HG02938 (cell line): ENCODE measurements at regions not wholly inside any gene's neighbourhood (a gene's known extent, or its start where the extent isn't known, plus 50 kb on each side); places are given as distances from the start of the nearest gene placed in this dataset.
"Not testable (repeated sequence)": the region's sequence is repeated elsewhere in the genome, so short reads cannot be mapped to it uniquely, and the experiment has no call there.

Experiments used
- ATAC-seq: cut with Tn5 transposase; IDR thresholded peaks from one replicate; pipeline ENCODE4 v1.9.1; 2021; ENCODE audit warnings: mild to moderate bottlenecking, moderate library complexity; ENCODE audit not compliant: unreplicated experiment

DNA sequence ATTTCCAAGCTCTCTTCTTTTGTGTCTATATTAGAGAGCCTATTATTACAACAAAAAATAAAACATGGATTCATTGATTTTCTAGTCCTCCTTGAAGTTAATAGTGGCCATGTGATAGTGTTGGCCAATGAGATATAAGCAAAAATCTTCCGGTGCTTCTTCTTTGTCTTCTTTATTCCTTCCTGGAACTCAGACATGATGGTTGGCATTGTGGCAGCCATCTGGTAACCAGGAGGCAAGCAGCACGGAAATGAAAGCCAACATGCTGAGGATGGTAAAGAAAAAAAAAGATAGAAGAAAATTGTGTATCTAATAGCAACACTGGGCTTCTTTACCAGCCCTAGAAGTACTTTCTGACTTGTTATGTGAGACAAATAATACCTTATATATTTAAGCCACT lies 50.8 kb upstream of the SEL1L start:
- ATAC-seq: no peak

DNA sequence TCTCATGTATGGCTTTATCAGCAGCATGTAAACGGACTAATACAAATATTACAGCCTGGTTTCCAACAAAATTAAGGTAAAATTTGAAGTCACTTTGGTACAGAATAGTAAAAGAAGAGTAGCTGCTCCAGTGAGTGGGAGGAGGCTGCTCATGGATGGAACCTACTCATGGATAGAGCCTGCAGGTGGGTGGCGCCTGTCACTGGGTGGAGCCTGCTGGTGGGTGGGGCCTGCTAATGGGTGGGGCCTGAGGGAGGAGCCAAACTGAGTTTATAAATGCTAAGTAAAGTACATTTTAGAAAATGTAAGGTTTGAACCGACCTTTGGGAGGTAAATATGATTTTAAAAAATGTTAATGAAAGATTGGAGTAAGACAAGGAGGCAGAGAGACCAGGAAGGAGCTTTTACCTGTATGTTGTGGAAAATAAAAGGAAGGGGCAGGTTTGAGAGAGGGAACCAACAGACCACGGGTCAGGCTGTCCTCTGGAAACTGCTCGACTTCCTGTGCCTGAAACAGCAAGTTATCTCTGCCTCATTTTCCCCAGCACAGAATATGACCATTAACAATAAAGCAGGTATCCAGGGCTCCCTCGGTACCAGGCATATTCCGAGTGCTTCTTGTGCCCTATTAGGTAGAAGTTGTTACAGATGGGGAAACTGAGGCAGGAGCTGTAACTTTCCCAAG lies 55.9 kb upstream of the SEL1L start:
- ATAC-seq: no peak

DNA sequence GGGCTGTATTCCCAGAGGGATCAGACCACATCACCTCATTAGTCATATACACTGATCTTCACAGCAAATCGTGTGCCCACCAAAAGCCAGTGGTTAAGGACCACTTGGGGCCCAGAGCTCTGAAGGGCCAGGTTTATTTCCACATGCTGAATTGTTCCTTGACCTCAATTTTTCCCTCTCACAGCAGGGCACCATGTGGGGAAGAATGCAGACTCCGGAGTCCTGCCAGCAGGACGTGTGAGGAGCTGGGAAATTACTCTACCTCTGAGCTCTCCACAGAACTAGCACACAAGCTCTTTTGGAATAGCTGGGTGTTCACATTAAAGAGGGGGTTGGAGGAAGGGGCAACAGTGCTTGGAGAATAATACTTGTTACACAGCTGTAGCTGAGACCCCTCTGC lies 57.6 kb upstream of the SEL1L start:
- no peak for ATAC-seq

DNA sequence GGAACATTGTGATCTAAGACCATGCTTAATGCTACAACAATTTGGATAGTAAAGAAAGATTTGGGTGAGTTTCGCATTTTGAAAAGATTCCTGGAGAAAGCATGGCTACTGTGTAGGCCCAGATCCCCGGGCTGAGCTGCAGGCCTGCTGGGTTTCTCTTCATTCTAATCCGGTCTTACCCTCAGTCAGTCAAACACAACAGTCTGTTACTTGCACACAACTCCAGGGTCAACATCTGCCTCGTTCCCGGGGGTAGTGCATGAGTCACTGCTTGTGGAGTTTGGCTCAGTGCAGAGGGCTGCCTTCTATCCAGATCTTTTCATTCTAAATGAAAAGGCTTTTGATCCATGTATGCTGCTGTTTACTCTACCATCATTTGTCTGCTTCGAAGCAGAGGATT lies 60.4 kb upstream of the SEL1L start:
- ATAC-seq: no peak

DNA sequence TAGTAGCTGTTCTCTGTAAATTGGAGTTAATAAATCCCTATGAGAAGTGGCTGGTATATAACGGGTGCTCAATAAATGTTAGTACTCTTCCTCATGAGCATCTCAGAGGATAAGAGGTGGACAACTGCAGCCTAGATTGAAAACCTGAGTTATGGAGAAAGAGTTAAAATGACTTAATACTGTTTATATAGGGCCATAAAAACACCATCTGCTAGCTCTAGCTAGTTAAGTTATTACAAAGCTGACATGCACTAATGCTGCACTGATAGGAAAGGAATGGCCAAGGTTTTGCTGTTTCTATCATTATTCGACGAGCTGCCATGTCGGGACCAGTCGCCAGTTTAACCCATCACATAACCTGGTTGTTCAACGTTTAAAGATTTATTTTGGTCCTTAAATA lies 72.0 kb upstream of the SEL1L start:
- no peak for ATAC-seq

DNA sequence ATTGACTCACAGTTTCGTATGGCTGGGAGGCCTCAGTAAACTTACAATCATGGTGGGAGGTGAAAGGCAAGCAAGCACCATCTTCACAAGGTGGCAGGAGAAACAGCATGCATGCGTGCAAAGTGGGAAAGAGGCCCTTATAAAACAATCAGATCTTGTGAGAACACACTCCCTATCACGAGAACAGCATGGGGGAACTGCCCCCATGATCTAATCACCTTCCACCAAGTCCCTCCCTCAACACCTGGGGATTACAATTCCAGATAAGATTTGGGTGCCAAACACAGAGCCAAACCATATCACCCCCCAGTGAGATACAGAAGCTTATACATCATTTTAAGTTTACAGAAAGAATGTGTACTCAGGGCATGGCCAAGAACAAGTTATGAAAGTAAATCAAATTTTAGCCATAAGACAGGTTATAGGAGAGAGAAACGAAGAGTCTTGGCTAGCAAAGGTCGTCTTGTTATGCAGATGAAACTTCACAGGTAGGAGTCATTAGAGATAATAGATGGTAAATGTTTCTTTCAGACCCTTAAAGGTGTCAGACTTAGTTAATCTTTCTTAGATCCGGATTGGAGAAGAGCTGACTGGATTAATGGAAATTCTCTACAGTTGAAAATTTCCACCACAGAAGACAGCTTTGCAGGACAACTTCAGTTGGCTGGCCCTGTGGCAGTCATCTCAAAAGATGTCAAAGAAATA lies 79.8 kb upstream of the SEL1L start:
- no peak for ATAC-seq

DNA sequence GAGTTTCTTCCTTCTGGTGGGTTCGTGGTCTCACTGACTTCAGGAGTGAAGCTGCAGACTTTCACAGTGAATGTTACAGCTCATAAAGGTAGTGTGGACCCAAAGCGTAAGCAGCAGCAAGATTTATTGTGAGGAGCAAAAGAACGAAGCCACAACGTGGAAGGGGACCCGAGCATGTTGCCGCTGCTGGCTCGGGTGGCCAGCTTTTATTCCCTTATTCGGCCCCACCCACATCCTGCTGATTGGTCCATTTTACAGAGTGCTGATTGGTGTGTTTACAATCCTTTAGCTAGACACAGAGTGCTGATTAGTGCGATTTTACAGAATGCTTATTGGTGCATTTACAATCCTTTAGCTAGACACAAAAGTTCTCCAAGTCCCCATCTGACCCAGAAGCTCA lies 80.6 kb upstream of the SEL1L start:
- ATAC-seq: not testable (repeated sequence)

DNA sequence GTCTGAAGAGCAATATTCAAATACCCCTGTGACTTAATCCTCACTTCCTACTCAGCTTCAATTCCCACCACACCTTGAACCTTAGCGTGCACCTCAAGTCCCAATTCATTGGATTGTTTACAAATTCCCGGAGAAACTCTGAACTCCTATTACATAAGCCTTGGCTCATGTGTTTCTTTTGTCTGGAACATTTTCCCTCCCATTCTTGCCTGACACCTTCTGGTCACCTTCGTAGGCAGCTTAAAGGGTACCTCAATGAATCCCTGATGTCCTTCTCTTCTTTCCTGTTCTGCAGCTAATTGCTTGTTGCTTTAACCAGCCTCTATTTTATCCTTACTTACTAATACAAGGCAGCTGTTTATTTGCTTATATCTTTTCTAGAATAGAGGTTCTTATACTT lies 85.0 kb upstream of the SEL1L start:
- no peak for ATAC-seq

DNA sequence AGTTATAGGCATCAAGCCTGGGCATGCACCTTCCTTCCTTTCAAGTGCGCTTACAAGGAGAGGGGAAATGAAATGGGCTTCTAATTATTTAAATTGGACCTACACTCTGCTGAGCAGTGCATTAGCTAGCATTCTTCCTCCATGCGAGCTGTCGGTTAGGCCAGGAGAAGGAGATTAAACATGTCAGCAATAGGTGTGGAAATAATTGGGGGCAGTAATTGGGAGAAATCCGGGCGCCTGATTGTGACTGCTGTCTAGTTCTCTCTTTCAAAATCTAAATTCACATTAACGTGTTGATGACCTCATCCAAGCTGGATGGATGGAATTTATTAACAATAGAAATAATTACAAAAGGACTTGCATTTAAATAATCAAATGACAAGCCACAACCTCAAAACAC lies 86.2 kb upstream of the SEL1L start:
- ATAC-seq: no peak

DNA sequence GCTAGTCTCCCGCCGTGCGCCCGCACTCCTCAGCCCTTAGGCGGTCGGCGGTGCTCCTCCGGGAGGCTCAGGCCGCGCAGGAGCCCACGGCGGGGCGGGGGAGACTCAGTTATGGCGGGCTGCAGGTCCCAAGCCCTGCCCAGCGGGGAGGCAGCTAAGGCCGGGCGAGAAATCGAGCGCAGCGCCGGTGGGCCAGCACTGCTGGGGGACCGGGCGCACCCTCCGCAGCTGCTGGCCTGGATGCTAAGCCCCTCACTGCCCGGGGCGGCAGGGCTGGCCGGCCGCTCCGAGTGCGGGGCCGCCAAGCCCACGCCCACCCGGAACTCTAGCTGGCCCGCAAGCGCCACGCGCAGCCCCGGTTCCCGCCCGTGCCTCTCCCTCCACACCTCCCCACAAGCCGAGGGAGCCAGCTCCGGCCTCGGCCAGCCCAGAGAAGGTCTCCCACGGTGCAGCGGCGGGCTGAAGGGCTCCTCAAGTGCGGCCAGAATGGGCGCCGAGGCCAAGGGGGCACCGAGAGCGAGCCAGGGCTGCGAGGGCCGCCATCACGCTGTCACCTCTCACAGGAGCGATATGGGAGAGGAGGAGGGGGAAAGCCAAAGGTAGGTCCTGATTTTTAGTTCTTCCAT lies 90.2 kb upstream of the SEL1L start:
- ATAC-seq: not testable (repeated sequence)

DNA sequence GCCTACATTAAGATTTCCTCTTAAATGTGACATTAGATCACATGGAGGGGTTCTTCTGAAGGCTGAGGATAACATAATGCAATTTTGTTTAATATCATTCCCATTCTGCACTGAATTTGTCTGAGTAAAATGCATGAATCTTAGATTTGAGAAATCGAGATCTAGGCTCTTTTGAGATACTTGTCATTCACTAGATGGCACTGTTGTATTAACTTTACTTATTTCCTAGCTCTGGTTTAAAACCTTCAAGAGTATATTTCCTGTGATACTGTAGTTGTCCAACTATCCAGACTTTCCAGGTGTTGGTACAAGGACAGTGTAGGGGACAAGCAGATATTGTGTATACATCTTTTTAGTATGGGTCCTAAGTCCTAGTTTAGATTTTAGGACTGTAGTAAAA lies 91.7 kb upstream of the SEL1L start:
- no peak for ATAC-seq

DNA sequence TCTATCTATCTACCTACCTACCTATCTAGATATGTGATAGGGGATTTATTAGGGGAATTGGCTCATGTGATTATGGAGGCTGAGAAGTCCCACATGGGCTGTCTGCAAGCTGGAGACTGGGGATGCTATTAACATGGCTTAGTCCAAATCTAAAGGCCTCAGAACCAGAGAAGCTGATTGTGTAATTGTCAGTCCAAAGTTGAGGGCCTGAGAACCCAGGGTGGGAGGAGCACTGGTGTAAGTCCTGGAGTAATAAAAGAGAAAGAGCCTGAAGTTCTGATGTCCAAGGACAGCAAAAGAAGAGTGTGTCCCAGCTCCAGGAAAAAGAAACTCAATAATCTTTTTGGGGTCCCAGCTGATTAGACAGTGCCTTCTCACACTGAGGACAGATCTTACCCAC lies 98.5 kb upstream of the SEL1L start:
- no peak for ATAC-seq

DNA sequence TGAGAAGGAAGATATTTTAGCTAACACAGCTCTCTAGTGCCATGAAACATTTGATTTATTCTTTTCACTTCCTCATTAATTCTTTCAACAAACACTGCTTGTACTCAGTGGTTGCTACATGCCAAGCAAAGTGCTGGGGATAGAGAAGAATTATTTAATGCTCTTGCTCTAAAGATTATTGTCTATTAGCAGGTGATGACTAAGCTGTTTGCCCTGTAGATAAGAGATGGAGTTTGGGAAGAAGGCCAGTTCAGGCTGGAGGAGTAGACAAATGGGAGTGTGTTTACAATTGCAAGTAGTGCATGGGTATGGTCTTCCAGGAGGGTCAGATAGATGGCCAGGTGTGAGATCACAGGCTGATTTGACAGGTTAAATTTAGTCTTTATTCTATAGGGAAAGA lies 99.8 kb upstream of the SEL1L start:
- no peak for ATAC-seq

DNA sequence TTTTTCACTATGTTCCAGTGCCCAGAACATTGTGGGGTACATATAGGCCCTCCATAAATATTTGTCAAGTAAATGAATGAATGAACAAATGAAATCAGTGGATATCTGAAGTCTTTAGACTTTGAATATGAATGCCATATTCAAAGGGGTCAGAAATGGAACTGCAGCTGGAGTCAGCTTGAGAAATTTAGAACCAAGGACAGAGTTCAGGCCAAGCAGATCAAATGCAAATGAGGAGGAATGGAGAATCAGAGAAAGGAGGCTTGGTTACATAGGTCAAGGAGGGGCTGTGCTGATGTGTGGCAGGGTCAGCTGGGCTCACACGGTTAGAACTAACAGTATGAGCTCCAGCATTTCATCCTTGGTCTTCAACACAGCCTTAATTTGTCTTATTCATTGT lies 104.0 kb upstream of the SEL1L start:
- ATAC-seq: no peak

DNA sequence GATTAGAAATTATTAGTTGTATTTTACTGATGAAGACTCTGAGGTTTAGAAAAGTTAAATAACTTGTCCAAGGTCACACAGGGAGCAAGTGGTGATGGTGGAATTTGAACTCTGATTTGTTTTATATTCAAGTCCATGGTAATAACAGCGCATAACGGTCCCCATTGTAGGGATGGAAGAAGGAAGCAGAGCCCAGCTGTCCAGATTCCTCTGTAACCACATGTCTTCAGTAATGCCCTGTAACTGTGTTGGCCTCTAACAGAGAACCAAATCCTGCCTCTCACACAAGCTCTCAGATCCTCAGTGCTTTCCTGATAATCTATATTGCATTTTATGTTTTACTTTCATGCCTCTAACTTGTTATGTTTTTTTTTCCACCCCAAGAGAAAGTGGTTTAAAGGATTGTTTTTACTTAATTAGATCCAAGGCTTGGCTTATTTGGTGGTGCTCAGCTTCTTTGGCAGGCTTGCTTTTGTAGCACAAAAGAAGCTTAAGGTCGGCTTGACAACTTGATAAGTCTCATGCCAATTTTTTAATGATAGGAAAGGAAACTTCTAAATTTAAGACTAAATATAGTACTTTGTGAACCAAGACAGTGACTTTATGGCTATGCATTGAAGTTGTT lies 105.1 kb upstream of the SEL1L start:
- no peak for ATAC-seq

DNA sequence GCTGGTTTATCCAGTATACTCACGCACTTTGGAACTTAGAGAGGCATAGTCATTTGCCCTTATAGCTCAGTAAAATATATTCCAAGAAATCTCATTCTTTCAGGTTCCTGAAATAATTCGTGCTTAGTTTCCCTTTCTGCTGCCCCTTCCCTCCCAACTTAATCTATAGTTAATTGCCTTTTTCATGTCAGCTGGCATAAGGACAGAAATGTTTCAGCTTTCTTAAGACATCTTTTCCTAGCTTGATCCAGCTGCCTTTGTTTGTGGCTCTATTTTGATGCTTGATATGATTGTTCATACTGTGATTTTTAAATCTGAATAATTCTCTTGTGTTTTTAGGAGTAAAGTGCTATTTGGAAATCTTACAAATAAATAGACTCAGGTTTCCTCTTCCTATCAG lies 120.0 kb upstream of the SEL1L start:
- ATAC-seq: no peak

DNA sequence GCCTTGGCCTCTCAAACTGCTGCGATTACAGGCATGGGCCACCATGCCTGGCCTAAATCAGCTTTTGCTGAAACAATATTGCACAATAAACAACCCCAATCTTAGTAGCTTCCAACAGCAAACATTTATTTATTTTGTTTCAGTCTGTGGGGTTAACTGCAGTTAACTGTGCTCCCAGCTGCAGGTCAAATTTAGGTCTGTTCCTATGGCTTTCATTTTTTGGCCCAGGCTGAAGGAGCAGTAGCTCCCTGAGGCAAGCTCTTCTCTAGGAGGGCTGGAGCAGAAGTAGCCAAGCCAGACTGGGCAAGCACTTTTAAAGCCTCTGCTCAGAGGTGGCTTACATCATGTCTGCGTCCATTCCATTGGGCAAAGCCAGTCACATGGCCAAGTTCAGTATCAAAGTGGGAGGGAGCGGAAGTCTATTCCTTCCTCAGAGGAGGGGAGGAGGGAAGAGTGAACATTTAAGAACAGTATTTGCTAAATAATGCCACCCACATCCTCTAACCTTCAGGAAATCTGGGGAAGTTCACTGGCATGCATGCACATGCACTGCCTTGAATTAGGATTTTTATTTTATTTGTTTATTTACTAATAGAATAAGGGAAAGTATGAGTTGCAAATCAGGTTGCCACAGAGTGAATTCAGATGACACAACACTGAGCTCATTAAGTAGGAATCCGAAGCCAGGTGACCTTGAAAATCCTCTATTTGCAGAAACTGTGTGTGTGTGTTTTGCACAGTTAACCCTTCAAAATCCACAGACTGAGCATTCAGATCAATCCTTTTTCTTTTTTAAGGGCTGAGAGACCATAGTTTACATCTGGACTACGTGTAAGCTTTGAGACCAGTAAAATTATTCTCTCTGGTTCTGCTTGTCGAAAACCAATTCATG lies 122.0 kb upstream of the SEL1L start:
- no peak for ATAC-seq

DNA sequence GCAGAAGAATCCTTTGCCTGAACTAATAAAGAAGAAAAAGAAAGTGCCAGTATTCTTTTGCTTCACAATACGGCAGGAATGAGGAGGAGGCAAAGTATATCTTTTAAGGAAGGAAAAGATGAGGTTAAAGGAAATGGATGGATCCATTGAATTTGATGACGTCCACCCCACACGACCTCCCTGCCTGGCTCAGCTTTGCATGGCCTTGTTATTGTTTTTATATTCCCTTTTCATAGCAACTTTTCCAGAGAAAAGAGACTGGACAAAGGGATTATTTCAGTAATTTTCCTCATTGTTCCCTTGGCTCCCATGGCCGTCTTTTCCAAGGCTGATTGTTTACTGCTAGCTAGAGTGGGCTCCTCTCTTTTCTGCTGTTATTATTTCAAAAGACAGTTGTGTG lies 123.2 kb upstream of the SEL1L start:
- ATAC-seq: no peak

DNA sequence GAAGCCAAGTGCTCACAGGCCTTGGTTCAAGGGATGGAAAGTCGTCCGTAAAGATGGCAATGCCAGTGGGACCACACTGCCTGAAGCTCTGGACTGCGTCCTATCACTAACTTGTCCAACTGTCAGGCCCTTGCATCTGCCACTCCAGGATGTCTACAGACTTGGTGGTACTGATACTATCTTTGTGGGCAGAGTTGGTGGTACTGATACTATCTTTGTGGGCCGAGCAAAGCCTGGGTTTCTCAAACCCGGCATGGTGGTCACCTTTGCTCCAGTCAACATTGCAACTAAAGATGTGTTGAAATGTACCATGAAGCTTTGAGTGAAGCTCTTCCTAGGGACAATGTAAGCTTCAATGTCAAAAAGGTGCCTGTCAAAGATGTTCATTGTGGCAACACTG lies 128.4 kb upstream of the SEL1L start:
- no peak for ATAC-seq

DNA sequence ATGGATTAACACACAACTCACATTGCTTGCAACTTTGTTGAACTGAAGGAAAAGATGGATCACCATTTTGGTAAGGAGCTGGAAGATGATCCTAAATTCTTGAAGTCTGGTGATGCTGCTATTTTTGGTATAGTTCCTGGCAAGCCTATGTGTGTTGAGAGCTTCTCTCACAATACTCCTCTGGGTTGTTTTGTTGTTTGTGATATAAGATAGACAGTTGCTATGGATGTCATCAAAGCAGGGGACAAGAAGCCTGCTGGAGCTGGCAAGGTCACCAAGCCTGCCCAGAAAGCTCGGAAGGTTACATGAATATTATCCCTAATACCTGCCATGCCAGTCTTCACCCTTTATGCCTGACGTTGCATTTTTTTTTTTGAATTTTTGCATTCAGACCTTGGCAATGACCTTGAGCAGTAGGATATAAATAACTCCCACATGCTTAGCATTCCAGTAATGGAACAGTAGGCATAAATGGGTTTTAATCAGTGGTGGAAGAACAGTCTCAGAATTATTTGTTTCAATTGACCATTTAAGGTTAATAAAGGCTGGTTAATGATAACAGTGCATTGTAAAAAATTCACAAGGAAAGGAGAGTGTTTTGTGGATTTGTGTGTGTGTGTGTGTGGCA lies 129.0 kb upstream of the SEL1L start:
- no peak for ATAC-seq
